HG03342 (cell line): ENCODE measurements at regions not wholly inside any gene's neighbourhood (a gene's known extent, or its start where the extent isn't known, plus 50 kb on each side); places are given as distances from the start of the nearest gene placed in this dataset.
"Not testable (repeated sequence)": the region's sequence is repeated elsewhere in the genome, so short reads cannot be mapped to it uniquely, and the experiment has no call there.

Experiments used
- ATAC-seq: cut with Tn5 transposase; IDR thresholded peaks from one replicate; pipeline ENCODE4 v1.9.1; 2021; ENCODE audit warnings: mild to moderate bottlenecking, moderate library complexity; ENCODE audit not compliant: unreplicated experiment

DNA sequence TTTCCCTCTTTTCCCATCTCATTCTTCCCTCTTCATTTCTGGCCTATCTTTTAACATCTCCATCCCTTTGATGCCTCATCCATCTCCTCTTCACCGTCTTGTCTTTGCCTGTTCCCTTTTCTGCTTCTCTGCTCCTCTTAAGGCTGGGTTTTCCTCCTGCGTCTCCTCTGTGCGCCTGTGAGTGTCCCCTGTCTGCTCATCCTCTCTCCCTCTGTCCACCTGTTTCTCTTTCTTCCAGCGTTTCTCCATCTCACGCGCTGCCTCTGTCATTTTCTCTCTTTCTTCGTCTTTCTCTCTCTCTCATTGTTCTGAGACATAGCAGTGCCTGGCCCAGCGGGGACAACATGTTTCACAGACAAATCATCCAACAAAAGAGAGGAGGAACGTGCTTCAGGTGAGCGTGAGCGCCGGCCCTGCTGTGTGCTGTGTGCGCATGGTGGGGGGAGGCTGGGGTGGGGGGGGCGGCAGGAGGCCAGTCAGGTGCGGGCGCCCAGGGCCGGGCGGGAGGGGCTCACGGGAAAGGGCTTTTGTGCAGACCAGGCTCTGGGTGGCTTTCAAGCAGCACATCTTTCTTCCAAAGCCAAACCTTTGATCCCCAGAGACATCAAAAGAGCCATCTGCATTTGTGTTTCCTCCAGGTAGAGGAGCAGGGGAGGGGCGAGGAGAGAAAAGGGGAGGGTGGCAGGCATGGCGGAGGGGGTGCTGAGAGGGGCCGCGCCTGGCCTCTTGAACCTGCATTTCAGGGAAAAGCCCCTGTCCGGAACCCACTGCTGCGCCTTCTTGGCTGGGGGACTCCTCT lies 121.3 kb downstream of the VEGFA start:
- ATAC-seq = no peak

GRCh38 chr6:43890197-43891062 lies 120.4 kb downstream of the VEGFA start:
- no peak for ATAC-seq

DNA sequence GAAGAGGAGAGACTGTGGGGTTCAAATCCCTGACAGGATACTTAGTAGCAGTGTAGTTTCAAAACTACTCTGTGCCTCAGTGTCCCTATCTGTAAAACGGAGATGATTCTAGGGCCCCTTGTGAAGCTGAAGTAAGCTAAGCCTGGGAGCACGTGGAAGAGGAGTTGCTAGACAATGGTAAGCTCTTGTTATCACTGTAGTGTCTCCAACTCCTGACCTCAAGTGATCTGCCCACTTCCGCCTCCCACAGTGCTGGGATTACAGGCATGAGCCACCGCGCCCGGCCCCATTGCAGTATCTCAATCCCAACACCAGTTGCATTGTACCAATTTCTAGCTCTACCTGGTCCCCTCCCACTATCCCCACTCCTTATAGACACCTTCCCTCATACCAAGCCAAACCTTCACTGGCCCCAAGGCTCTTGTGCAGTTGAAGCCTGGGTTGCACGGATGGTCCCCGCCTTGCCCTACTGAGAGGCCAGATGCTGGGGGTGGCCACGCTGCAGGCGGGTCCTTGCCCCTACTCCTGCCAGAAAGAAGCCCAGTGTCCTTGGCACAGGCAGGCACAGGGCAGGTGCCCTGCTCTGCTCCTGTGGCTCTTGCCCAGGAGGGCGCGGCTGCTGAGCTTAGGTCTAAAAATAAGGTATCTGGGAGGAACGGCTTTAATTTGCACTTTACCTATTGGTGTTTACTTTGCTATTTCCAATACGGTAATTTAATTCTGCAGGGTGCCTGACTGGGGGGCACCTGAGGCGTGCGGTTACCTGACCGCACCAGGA lies 118.1 kb downstream of the VEGFA start:
- ATAC-seq = no peak

DNA sequence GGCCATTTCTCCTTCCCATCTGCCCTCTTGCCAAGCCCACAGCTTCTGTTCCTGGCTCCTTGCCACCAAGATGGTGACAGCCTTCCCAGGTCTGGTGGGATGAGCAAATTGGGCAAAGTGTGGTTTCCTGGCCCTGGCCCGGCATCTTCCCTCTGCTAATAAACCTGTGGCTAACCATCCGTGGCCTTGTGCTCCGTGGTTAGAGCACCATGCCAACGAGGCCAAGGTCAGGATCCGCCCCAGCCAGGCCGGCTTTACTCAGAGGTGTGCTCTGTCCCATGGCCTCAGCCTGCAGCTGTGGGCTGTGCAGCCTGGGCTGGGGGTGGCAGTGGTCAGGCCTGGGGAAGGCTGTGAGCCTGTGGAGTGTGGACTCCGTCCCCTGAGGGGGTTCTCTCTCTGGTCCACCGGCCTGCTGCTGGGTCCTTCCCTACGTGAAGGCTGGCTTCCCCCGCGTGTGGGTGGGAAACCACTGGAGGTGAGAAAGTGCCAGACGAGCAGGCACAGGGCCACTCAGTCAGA lies 117.4 kb downstream of the VEGFA start:
- no peak for ATAC-seq

GRCh38 chr6:43886717-43887339 lies 116.8 kb downstream of the VEGFA start:
- no peak for ATAC-seq

GRCh38 chr6:43886067-43886461 lies 116.1 kb downstream of the VEGFA start:
- ATAC-seq = no peak

- ATAC-seq = no peak
These were observed 115.5 kb downstream of the VEGFA start for GRCh38 chr6:43885399-43886066.

- ATAC-seq = no peak
These were observed 114.6 kb downstream of the VEGFA start for GRCh38 chr6:43884652-43885022.

GRCh38 chr6:43883847-43884651 lies 114.0 kb downstream of the VEGFA start:
- ATAC-seq = peak; percentile 67

GRCh38 chr6:43882690-43883448 lies 112.9 kb downstream of the VEGFA start:
- ATAC-seq = not testable (repeated sequence)

- no peak for ATAC-seq
These were observed 110.5 kb downstream of the VEGFA start for GRCh38 chr6:43880236-43881137.

DNA sequence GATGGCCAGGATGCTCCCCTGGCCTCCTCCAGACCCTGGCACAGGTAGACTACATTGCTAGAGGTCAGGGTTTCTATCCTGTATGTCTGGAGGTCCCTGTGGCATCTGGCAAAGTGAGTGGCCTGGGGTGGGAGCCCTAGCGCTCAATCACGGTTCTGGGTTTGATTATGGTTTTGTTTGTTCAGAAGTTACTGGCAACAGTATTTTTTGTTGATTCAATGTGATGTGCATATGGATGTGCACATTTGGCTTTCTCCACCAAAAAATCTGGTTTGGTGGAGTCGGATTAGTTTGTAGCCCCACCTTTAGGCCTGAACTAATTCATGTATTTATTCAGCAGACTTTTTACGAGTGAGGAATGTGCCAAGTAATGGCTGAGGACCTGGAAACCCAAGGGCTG lies 109.7 kb downstream of the VEGFA start:
- ATAC-seq = no peak

GRCh38 chr6:43878823-43879495 lies 108.9 kb downstream of the VEGFA start:
- no peak for ATAC-seq

DNA sequence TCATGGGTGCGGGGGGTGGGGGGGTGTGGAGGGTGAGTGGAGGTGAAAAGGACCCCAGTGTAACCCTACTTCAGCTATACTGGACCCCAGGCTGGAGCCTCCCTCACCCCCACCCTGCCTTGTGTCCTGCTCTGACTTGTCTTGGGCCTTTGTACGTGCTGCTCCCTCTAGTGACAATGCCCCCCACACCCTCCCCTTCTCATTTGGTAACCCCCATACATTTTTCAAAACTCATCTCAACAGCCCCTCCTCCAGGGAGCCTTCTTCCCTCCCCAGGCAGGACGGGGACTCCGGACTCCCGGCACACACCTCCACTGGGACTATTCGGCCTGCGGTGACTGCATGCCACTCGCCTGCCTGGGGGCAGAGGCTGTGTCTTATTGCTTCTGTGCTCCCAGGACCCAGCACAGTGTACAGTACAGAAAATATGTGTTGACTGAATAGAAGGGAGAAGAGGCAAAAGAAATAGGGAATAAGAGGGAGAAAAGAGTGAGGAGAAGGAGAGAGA lies 108.2 kb downstream of the VEGFA start:
- no peak for ATAC-seq

DNA sequence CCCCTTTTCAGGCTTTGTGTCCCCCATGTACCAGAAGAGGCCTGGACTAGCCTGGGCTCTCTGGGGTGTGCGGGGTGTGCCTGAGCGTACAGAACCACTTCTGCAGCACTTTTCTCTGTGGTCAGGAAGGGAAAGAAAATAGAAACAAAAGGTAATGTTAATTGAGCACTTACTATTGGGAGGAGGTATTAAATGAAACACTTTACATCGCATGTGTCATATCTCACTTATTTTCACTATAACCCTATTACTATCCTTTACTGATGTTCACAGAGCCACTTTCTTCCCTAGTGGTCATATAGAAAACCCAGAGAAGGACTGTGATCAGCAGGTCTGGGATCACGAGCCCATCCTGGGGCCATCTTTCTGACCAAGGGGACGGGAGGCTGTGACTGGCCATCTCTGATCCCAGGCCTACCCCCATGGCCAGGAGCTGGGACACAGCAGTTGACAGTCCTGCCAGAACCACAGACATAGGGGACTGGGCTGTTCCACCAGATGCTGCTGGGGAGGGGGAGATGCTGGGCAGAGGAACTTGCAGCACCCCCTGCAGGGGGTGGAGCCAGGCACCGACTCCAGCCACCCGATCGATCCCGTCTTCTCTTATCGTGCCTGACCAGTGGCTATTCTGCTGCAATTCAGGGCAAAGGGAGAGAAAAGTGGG lies 107.6 kb downstream of the VEGFA start:
- ATAC-seq = no peak

GRCh38 chr6:43877036-43877435 lies 107.0 kb downstream of the VEGFA start:
- no peak for ATAC-seq
